ENCODE measurements at regions not wholly inside any gene's neighbourhood (a gene's known extent, or its start where the extent isn't known, plus 50 kb on each side); places are given as distances from the start of the nearest gene placed in this dataset.

- Histone ChIP-seq H3K9me3 (no peaks in the 10 kb centered on the region), H3K27me3 (no peaks in the 10 kb centered on the region), H3K36me3 (no peaks in the 10 kb centered on the region), H3K27ac (no peak overlapping the region), H3K4me3 (no peak overlapping the region), H3K4me1 (no peaks in the 10 kb centered on the region)
- no peak for DNase-seq (ENCODE audit: extremely low spot score in 2 of 2)
- intact Hi-C loops (cut with DNase I) = no loop called here
- TF ChIP-seq POLR2A (IDR thresholded peaks at IDR 0.05) (no peak), POLR2AphosphoS5 (IDR thresholded peaks at IDR 0.05; ENCODE audit: insufficient read depth in 1 of 2, low read depth in 1 of 2) (no peak), CTCF (IDR thresholded peaks at IDR 0.05) (no peak)
Measured at GRCh38 chr2:21700644-21701043, 576.9 kb downstream of the TDRD15 start.

GRCh38 chr2:21710031-21710430 lies 586.3 kb downstream of the TDRD15 start:
- intact Hi-C loops (cut with DNase I) = no loop called here
- no peaks in the 10 kb centered on the region for H3K4me1 ChIP-seq
- no peaks in the 10 kb centered on the region for H3K36me3 ChIP-seq
- H3K9me3 ChIP-seq = no peaks in the 10 kb centered on the region
- H3K27ac ChIP-seq = no peak overlapping the region
- H3K27me3 ChIP-seq = no peaks in the 10 kb centered on the region
- TF ChIP-seq CTCF (IDR thresholded peaks at IDR 0.05) (no peak), POLR2A (IDR thresholded peaks at IDR 0.05) (no peak), POLR2AphosphoS5 (IDR thresholded peaks at IDR 0.05; ENCODE audit: insufficient read depth in 1 of 2, low read depth in 1 of 2) (no peak)
- H3K4me3 ChIP-seq = no peak overlapping the region
- DNase-seq (ENCODE audit: extremely low spot score in 2 of 2) = no peak

GRCh38 chr2:21710496-21710895 lies 586.7 kb downstream of the TDRD15 start:
- no peaks in the 10 kb centered on the region for H3K4me1 ChIP-seq
- TF ChIP-seq CTCF (IDR thresholded peaks at IDR 0.05) = no peak
- TF ChIP-seq POLR2AphosphoS5 (IDR thresholded peaks at IDR 0.05; ENCODE audit: insufficient read depth in 1 of 2, low read depth in 1 of 2) = no peak
- TF ChIP-seq POLR2A (IDR thresholded peaks at IDR 0.05) = no peak
- DNase-seq (ENCODE audit: extremely low spot score in 2 of 2) = no peak
- H3K4me3 ChIP-seq = no peak overlapping the region
- intact Hi-C loops (cut with DNase I) = no loop called here
- H3K27ac ChIP-seq = no peak overlapping the region
- H3K27me3 ChIP-seq = no peaks in the 10 kb centered on the region
- H3K9me3 ChIP-seq = no peaks in the 10 kb centered on the region
- no peaks in the 10 kb centered on the region for H3K36me3 ChIP-seq

- Histone ChIP-seq H3K9me3 (no peaks in the 10 kb centered on the region), H3K27me3 (no peaks in the 10 kb centered on the region), H3K27ac (no peak overlapping the region), H3K36me3 (no peaks in the 10 kb centered on the region), H3K4me1 (no peaks in the 10 kb centered on the region), H3K4me3 (no peak overlapping the region)
- no peak for TF ChIP-seq POLR2AphosphoS5 (IDR thresholded peaks at IDR 0.05; ENCODE audit: insufficient read depth in 1 of 2, low read depth in 1 of 2)
- TF ChIP-seq POLR2A (IDR thresholded peaks at IDR 0.05) = no peak
- no peak for TF ChIP-seq CTCF (IDR thresholded peaks at IDR 0.05)
- intact Hi-C loops (cut with DNase I) = no loop called here
- no peak for DNase-seq (ENCODE audit: extremely low spot score in 2 of 2)
Measured at GRCh38 chr2:21715887-21716286, 592.1 kb downstream of the TDRD15 start.

- Histone ChIP-seq H3K27me3 (no peaks in the 10 kb centered on the region), H3K4me1 (no peaks in the 10 kb centered on the region), H3K27ac (no peak overlapping the region), H3K36me3 (no peaks in the 10 kb centered on the region), H3K4me3 (no peak overlapping the region), H3K9me3 (no peaks in the 10 kb centered on the region)
- intact Hi-C loops (cut with DNase I) = no loop called here
- TF ChIP-seq CTCF (IDR thresholded peaks at IDR 0.05) = no peak
- TF ChIP-seq POLR2A (IDR thresholded peaks at IDR 0.05) = no peak
- no peak for TF ChIP-seq POLR2AphosphoS5 (IDR thresholded peaks at IDR 0.05; ENCODE audit: insufficient read depth in 1 of 2, low read depth in 1 of 2)
- DNase-seq (ENCODE audit: extremely low spot score in 2 of 2) = no peak
Measured at GRCh38 chr2:21727101-21727500, 603.3 kb downstream of the TDRD15 start.

All from vagina (tissue), 2 donors.